ENCODE measurements at regions not wholly inside any gene's neighbourhood (a gene's known extent, or its start where the extent isn't known, plus 50 kb on each side); places are given as distances from the start of the nearest gene placed in this dataset.
"Not testable (repeated sequence)": the region's sequence is repeated elsewhere in the genome, so short reads cannot be mapped to it uniquely, and the experiment has no call there.

- DNase-seq (ENCODE audit: low read depth, low spot score) = no peak
- no peak overlapping the region for H3K4me3 ChIP-seq (ENCODE audit: low read depth, low read length)
- POLR2A ChIA-PET = no interaction called here
- TF ChIP-seq CTCF (IDR thresholded peaks at IDR 0.05; ENCODE audit: insufficient read depth, low read length, missing control alignments) = no peak
- CTCF ChIA-PET = no interaction called here
Measured at GRCh38 chr3:18987070-18987469, 161.2 kb upstream of the KCNH8 start.

- no peak for TF ChIP-seq CTCF (IDR thresholded peaks at IDR 0.05; ENCODE audit: insufficient read depth, low read length, missing control alignments)
- no peak overlapping the region for H3K4me3 ChIP-seq (ENCODE audit: low read depth, low read length)
- POLR2A ChIA-PET = no interaction called here
- CTCF ChIA-PET = no interaction called here
- no peak for DNase-seq (ENCODE audit: low read depth, low spot score)
Measured at GRCh38 chr3:18982920-18983319, 165.4 kb upstream of the KCNH8 start.

- POLR2A ChIA-PET; CTCF ChIA-PET; H3K4me3 ChIP-seq (ENCODE audit: low read depth, low read length); DNase-seq (ENCODE audit: low read depth, low spot score): not testable (repeated sequence)
Measured at GRCh38 chr3:18976102-18976501, 172.2 kb upstream of the KCNH8 start.

- CTCF ChIA-PET = no interaction called here
Measured at GRCh38 chr3:18968120-18968519, 180.2 kb upstream of the KCNH8 start.

GRCh38 chr3:18965781-18966180 is 182.5 kb upstream of the KCNH8 start:
- no peak for DNase-seq (ENCODE audit: low read depth, low spot score)
- no peak for TF ChIP-seq CTCF (IDR thresholded peaks at IDR 0.05; ENCODE audit: insufficient read depth, low read length, missing control alignments)
- H3K4me3 ChIP-seq (ENCODE audit: low read depth, low read length) = no peak overlapping the region
- ChIA-PET CTCF (no interaction called here), POLR2A (no interaction called here)

More at GRCh38 chr3:18968120-18968519, 180.2 kb upstream of the KCNH8 start:
- no peak overlapping the region for H3K4me3 ChIP-seq (ENCODE audit: low read depth, low read length)
- DNase-seq (ENCODE audit: low read depth, low spot score) = no peak
- no peak for TF ChIP-seq CTCF (IDR thresholded peaks at IDR 0.05; ENCODE audit: insufficient read depth, low read length, missing control alignments)
- POLR2A ChIA-PET = no interaction called here

GRCh38 chr3:18964640-18965039 is 183.7 kb upstream of the KCNH8 start:
- POLR2A ChIA-PET = no interaction called here
- CTCF ChIA-PET = no interaction called here
- DNase-seq (ENCODE audit: low read depth, low spot score) = no peak
- no peak for TF ChIP-seq CTCF (IDR thresholded peaks at IDR 0.05; ENCODE audit: insufficient read depth, low read length, missing control alignments)
- H3K4me3 ChIP-seq (ENCODE audit: low read depth, low read length) = no peak overlapping the region

- TF ChIP-seq CTCF (IDR thresholded peaks at IDR 0.05; ENCODE audit: insufficient read depth, low read length, missing control alignments) = no peak
- DNase-seq (ENCODE audit: low read depth, low spot score) = no peak
- ChIA-PET CTCF (no interaction called here), POLR2A (no interaction called here)
- H3K4me3 ChIP-seq (ENCODE audit: low read depth, low read length) = no peak overlapping the region
Measured at GRCh38 chr3:18951333-18951732, 197.0 kb upstream of the KCNH8 start.

Data from AG04449 (cell line).